ENCODE measurements at regions not wholly inside any gene's neighbourhood (a gene's known extent, or its start where the extent isn't known, plus 50 kb on each side); places are given as distances from the start of the nearest gene placed in this dataset.
"Not testable (repeated sequence)": the region's sequence is repeated elsewhere in the genome, so short reads cannot be mapped to it uniquely, and the experiment has no call there.

- BruUV-seq (replicated peaks) = no TSS peak
- POLR2A ChIA-PET = no interaction called here
- H3K27ac Mint-ChIP-seq (ENCODE audit: low read depth, unreplicated experiment) = no peak overlapping the region
These were observed 239.1 kb downstream of the CHM start for GRCh38 chrX:85808217-85808616.

GRCh38 chrX:85772391-85772790 is 275.0 kb downstream of the CHM start:
- BruUV-seq (replicated peaks); H3K9me3 Mint-ChIP-seq (ENCODE audit: unreplicated experiment); intact Hi-C loops (cut with micrococcal nuclease); H3K36me3 Mint-ChIP-seq (ENCODE audit: insufficient read depth, unreplicated experiment); POLR2A ChIA-PET; H3K27ac Mint-ChIP-seq (ENCODE audit: low read depth, unreplicated experiment); H3K4me3 Mint-ChIP-seq (ENCODE audit: unreplicated experiment); DNase-seq (ENCODE audit: unreplicated experiment); H3K27me3 Mint-ChIP-seq (ENCODE audit: insufficient read depth, unreplicated experiment); H3K4me1 Mint-ChIP-seq (ENCODE audit: insufficient read depth, unreplicated experiment): not testable (repeated sequence)
- CTCF ChIA-PET = interaction anchor here (1.2 kb wide), 1 partner anchor 13 kb away, joined by 3 read pairs; no protein-coding TSS in a partner anchor

More at GRCh38 chrX:85808217-85808616, 239.1 kb downstream of the CHM start:
- Mint-ChIP-seq H3K27me3 (ENCODE audit: insufficient read depth, unreplicated experiment) (peaks cover 25% of the 10 kb centered on the region), H3K4me1 (ENCODE audit: insufficient read depth, unreplicated experiment) (peaks cover 5% of the 10 kb centered on the region), H3K4me3 (ENCODE audit: unreplicated experiment) (no peak overlapping the region), H3K9me3 (ENCODE audit: unreplicated experiment) (peaks cover 11% of the 10 kb centered on the region), H3K36me3 (ENCODE audit: insufficient read depth, unreplicated experiment) (no peaks in the 10 kb centered on the region)
- peak; percentile 43 for DNase-seq (ENCODE audit: unreplicated experiment)
- TF ChIP-seq, protein P1, sequence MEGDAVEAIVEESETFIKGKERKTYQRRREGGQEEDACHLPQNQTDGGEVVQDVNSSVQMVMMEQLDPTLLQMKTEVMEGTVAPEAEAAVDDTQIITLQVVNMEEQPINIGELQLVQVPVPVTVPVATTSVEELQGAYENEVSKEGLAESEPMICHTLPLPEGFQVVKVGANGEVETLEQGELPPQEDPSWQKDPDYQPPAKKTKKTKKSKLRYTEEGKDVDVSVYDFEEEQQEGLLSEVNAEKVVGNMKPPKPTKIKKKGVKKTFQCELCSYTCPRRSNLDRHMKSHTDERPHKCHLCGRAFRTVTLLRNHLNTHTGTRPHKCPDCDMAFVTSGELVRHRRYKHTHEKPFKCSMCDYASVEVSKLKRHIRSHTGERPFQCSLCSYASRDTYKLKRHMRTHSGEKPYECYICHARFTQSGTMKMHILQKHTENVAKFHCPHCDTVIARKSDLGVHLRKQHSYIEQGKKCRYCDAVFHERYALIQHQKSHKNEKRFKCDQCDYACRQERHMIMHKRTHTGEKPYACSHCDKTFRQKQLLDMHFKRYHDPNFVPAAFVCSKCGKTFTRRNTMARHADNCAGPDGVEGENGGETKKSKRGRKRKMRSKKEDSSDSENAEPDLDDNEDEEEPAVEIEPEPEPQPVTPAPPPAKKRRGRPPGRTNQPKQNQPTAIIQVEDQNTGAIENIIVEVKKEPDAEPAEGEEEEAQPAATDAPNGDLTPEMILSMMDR (IDR thresholded peaks at IDR 0.05; ENCODE audit: unreplicated experiment) = no peak
- intact Hi-C loops (cut with micrococcal nuclease) = no loop called here
- CTCF ChIA-PET = interaction anchor here (0.7 kb wide), 1 partner anchor 196 kb away, joined by 3 read pairs; no protein-coding TSS in a partner anchor

- H3K4me1 Mint-ChIP-seq (ENCODE audit: insufficient read depth, unreplicated experiment) = no peaks in the 10 kb centered on the region
- CTCF ChIA-PET = no interaction called here
- H3K4me3 Mint-ChIP-seq (ENCODE audit: unreplicated experiment) = no peak overlapping the region
- no peaks in the 10 kb centered on the region for H3K27me3 Mint-ChIP-seq (ENCODE audit: insufficient read depth, unreplicated experiment)
- no peak overlapping the region for H3K27ac Mint-ChIP-seq (ENCODE audit: low read depth, unreplicated experiment)
- DNase-seq (ENCODE audit: unreplicated experiment) = no peak
- TF ChIP-seq, protein P1 (IDR thresholded peaks at IDR 0.05; ENCODE audit: unreplicated experiment) = no peak
- peaks cover 5% of the 10 kb centered on the region for H3K9me3 Mint-ChIP-seq (ENCODE audit: unreplicated experiment)
- BruUV-seq (replicated peaks) = no TSS peak
- intact Hi-C loops (cut with micrococcal nuclease) = no loop called here
- POLR2A ChIA-PET = no interaction called here
- H3K36me3 Mint-ChIP-seq (ENCODE audit: insufficient read depth, unreplicated experiment) = no peaks in the 10 kb centered on the region
These were observed 281.7 kb downstream of the CHM start for GRCh38 chrX:85765651-85766050.

DNA sequence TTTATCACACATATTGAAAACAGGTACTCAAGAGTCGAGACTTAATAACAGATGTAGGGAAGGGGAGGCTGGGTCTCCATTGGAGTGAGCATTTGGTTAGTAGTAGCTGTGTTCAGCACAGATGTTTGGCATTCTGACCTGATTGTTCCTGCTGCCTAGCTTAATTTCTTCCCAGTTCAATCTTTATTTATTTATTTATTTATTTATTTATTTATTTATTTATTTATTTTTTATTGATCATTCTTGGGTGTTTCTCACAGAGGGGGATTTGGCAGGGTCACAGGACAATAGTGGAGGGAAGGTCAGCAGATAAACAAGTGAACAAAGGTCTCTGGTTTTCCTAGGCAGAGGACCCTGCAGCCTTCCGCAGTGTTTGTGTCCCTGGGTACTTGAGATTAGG is 324.3 kb downstream of the CHM start:
- POLR2A ChIA-PET; H3K36me3 Mint-ChIP-seq (ENCODE audit: insufficient read depth, unreplicated experiment); intact Hi-C loops (cut with micrococcal nuclease); H3K27me3 Mint-ChIP-seq (ENCODE audit: insufficient read depth, unreplicated experiment); H3K4me3 Mint-ChIP-seq (ENCODE audit: unreplicated experiment); H3K4me1 Mint-ChIP-seq (ENCODE audit: insufficient read depth, unreplicated experiment); BruUV-seq (replicated peaks); H3K27ac Mint-ChIP-seq (ENCODE audit: low read depth, unreplicated experiment); CTCF ChIA-PET; DNase-seq (ENCODE audit: unreplicated experiment): not testable (repeated sequence)
- H3K9me3 Mint-ChIP-seq (ENCODE audit: unreplicated experiment) = peaks cover 16% of the 10 kb centered on the region

GRCh38 chrX:85703233-85703632 is 323.8 kb upstream of the POF1B start:
- POLR2A ChIA-PET; CTCF ChIA-PET; H3K27me3 Mint-ChIP-seq (ENCODE audit: insufficient read depth, unreplicated experiment); H3K4me3 Mint-ChIP-seq (ENCODE audit: unreplicated experiment); BruUV-seq (replicated peaks); H3K36me3 Mint-ChIP-seq (ENCODE audit: insufficient read depth, unreplicated experiment); intact Hi-C loops (cut with micrococcal nuclease); H3K27ac Mint-ChIP-seq (ENCODE audit: low read depth, unreplicated experiment); DNase-seq (ENCODE audit: unreplicated experiment); H3K4me1 Mint-ChIP-seq (ENCODE audit: insufficient read depth, unreplicated experiment): not testable (repeated sequence)
- H3K9me3 Mint-ChIP-seq (ENCODE audit: unreplicated experiment) = peaks cover 11% of the 10 kb centered on the region

DNA sequence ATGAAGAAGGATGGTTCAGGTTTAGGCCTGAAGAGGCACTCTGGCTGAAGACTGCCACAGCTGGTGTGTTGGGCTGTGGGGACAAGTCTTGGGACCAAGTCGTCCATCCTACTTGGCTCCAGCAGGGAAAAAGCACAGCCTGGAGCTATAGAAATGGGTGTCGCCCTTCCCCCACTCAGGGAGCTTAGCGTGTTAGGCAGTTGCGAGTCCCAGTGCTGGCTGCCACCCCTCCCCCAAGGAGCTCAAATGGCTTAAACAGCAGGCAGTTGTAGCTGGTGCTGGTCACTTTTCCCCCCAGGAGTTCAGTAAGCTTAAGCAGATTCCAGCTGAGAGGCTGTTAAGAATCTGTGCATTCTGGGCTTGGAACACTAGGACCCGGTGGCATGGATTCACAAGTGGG is 319.5 kb upstream of the POF1B start:
- TF ChIP-seq, protein P1 (IDR thresholded peaks at IDR 0.05; ENCODE audit: unreplicated experiment) = no peak
- peaks cover 21% of the 10 kb centered on the region for H3K9me3 Mint-ChIP-seq (ENCODE audit: unreplicated experiment)
- DNase-seq (ENCODE audit: unreplicated experiment) = no peak
- BruUV-seq (replicated peaks) = no TSS peak
- H3K4me1 Mint-ChIP-seq (ENCODE audit: insufficient read depth, unreplicated experiment) = no peaks in the 10 kb centered on the region
- H3K36me3 Mint-ChIP-seq (ENCODE audit: insufficient read depth, unreplicated experiment) = no peaks in the 10 kb centered on the region
- ChIA-PET POLR2A (interaction anchor here (0.6 kb wide), 2 partner anchors 615 to 695 kb away, joined by 3 to 4 read pairs; partner anchors contain the start of gene APOOL), CTCF (no interaction called here)
- no peaks in the 10 kb centered on the region for H3K27me3 Mint-ChIP-seq (ENCODE audit: insufficient read depth, unreplicated experiment)
- intact Hi-C loops (cut with micrococcal nuclease) = no loop called here
- no peak overlapping the region for H3K4me3 Mint-ChIP-seq (ENCODE audit: unreplicated experiment)
- H3K27ac Mint-ChIP-seq (ENCODE audit: low read depth, unreplicated experiment) = no peak overlapping the region

All from MCF 10A (cell line).